Heart left ventricle (tissue), 16 donors: ENCODE measurements at regions not wholly inside any gene's neighbourhood (a gene's known extent, or its start where the extent isn't known, plus 50 kb on each side); places are given as distances from the start of the nearest gene placed in this dataset.

ENCODE experiments used
- ATAC-seq, 4 donors: fragments of 200-7000 bp; cut with Tn5 transposase; one replicate each; pipeline ENCODE4 v1.9.1; 2020 to 2022; ENCODE audit warnings: moderate library complexity in 4 of 4, mild to moderate bottlenecking in 3 of 4, moderate number of reproducible peaks in 1 of 4
- DNase-seq, 5 donors: peaks; one replicate each; pipeline ENCODE4 v3.0.0-alpha.2; 2020
- H3K27ac ChIP-seq, 12 donors: fragments of 200-600 bp; sonication (generic) in 4 of 12; one replicate each; pipeline versions ENCODE4 v1.5.0 to v1.8.0; 2016 to 2022; ENCODE audit warnings: mild to moderate bottlenecking in 2 of 12
- H3K27me3 ChIP-seq, 9 donors: fragments of 200-600 bp; sonication (generic) in 2 of 9; one replicate each; pipeline versions ENCODE4 v1.5.1 to v1.8.0; 2016 to 2022; ENCODE audit warnings: mild to moderate bottlenecking in 3 of 9
- H3K36me3 ChIP-seq, 9 donors: fragments of 200-600 bp; sonication (generic) in 2 of 9; one replicate each; pipeline versions ENCODE4 v1.5.0 to v1.8.0; 2018 to 2022; ENCODE audit warnings: mild to moderate bottlenecking in 2 of 9
- H3K4me1 ChIP-seq, 12 donors: fragments of 200-600 bp; sonication (generic) in 4 of 12; one replicate each; pipeline versions ENCODE4 v1.5.0 to v1.8.0; 2016 to 2022; ENCODE audit warnings: mild to moderate bottlenecking in 3 of 12
- H3K4me3 ChIP-seq, 12 donors: fragments of 200-600 bp; sonication (generic) in 4 of 12; one replicate each; pipeline versions ENCODE4 v1.5.0 to v1.8.0; 2017 to 2022; ENCODE audit warnings: mild to moderate bottlenecking in 9 of 12, moderate library complexity in 4 of 12
- H3K9me3 ChIP-seq, 12 donors: fragments of 200-600 bp; sonication (generic) in 4 of 12; one replicate each; pipeline versions ENCODE4 v1.5.0 to v1.8.0; 2016 to 2022; ENCODE audit warnings: mild to moderate bottlenecking in 1 of 12
- POLR2A ChIP-seq, 2 donors: fragments of 450-650 bp; IDR thresholded peaks; one replicate each; pipeline ENCODE4 v1.6.1; 2017; ENCODE audit warnings: antibody characterized with exemption in 2 of 2, mild to moderate bottlenecking in 2 of 2, moderate library complexity in 2 of 2
- WGBS, 4 donors: extraction: QIAGEN DNeasy Blood & Tissue Kit in 2 of 4; methylation state at CpG; one replicate each; pipeline versions ENCODE4 v1.1.5 to v1.1.7; 2013 to 2018; 5-methylcytosine and 5-hydroxymethylcytosine counted together
- intact Hi-C, 10 donors: fragments of 100-400 bp; cut with DNase I; formaldehyde crosslinking; loops; one replicate each; pipeline versions ENCODE4 v1.11.1 to v1.14.2; 2022
- TF ChIP-seq, protein P1 (sequence below), 12 donors: fragments of 200-600 bp; sonication (generic) in 4 of 12; IDR thresholded peaks; one replicate each; pipeline versions ENCODE4 v1.5.0 to v1.8.0; 2018 to 2022; ENCODE audit warnings: antibody characterized with exemption in 12 of 12, mild to moderate bottlenecking in 5 of 12
- donor health status: ischemic (EF 13 %, LVEDD 7.1; RV severe dilation, severe dysfunction).
- donor health status: healthy with polysubstance abuse.
- donor health status: DM: no; HTN: yes; CAD: no.
- donor health status: DM: no; HTN: no; CAD: no.
- donor health status: ischemic (EF 25% LVEDD 6.9; RV normal size, moderate dysfunction).
- donor health status: ischemic (EF 25% LVEDD 5.7; RV mildly dilated, moderate dysfunction).
- donor health status: healthy.
- donor health status: DM: yes; HTN: yes; CAD: no.
- donor health status: ischemic (EF 35%, LVEDD 5.7; RV mildly dilated, moderate dysfunction).
- donor health status: nonischemic (EF 11% LVEDD 7.7; RV severe dilation, severe dysfunction).
- donor health status: DM: yes; HTN: yes; CAD: no.
- donor health status: PGD.
- donor health status: ischemic (EF 29% LVEDD 5.4; RV normal size, mild dysfunction).
- donor health status: nonischemic (EF 23%, LVEDD 6.1; RV moderate dilation, normal function).

DNA sequence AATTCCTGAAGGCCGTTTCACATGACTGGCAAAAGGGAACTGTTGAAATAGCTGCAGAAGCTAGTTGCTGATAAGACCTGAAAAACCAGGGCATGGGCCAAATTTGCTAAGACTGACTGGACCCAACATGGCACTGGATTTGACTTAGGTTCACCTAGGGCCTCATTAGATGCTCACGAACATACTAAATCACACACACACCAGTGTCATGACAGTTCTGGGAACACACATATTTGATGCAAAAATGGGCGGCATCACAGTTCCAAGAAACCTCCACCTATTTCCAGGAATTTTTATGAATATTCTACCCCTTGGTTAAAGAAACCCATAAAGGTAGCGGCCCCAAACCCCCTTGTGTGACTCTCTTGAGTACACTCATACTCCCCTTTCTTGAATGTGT lies 99.6 kb upstream of the OBI1 start:
- Histone ChIP-seq H3K4me3 (no peak overlapping the region), H3K27ac (no peak overlapping the region), H3K4me1 (no peaks in the 10 kb centered on the region), H3K27me3 (peaks cover 0 to 10% (median 0%) of the 10 kb centered on the region in 9 donors), H3K9me3 (no peaks in the 10 kb centered on the region), H3K36me3 (no peaks in the 10 kb centered on the region)
- TF ChIP-seq POLR2A (IDR thresholded peaks at IDR 0.05), result no peak
- TF ChIP-seq, protein P1, sequence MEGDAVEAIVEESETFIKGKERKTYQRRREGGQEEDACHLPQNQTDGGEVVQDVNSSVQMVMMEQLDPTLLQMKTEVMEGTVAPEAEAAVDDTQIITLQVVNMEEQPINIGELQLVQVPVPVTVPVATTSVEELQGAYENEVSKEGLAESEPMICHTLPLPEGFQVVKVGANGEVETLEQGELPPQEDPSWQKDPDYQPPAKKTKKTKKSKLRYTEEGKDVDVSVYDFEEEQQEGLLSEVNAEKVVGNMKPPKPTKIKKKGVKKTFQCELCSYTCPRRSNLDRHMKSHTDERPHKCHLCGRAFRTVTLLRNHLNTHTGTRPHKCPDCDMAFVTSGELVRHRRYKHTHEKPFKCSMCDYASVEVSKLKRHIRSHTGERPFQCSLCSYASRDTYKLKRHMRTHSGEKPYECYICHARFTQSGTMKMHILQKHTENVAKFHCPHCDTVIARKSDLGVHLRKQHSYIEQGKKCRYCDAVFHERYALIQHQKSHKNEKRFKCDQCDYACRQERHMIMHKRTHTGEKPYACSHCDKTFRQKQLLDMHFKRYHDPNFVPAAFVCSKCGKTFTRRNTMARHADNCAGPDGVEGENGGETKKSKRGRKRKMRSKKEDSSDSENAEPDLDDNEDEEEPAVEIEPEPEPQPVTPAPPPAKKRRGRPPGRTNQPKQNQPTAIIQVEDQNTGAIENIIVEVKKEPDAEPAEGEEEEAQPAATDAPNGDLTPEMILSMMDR (IDR thresholded peaks at IDR 0.05), result no peak
- 64 to 76% (median 74%) methylated on average over 4 of the region's 4 CpGs for WGBS, 4 donors
- intact Hi-C loops, result loop anchor here in 1 of 10 donors (10.0 kb wide), 1 partner anchor 514 kb away; no protein-coding TSS in a partner anchor
- DNase-seq (no peak), ATAC-seq (no peak)

- intact Hi-C loops, result loop anchor here in 1 of 10 donors (10.0 kb wide), 1 partner anchor 509 kb away; no protein-coding TSS in a partner anchor
- no peak overlapping the region for H3K27ac ChIP-seq
- ATAC-seq (no peak), DNase-seq (no peak)
- peaks cover 0 to 5% (median 0%) of the 10 kb centered on the region in 9 donors for H3K27me3 ChIP-seq
- H3K36me3 ChIP-seq, result no peaks in the 10 kb centered on the region
- H3K4me3 ChIP-seq, result no peak overlapping the region
- 42 to 54% (median 48%) methylated on average over 1 of the region's 1 CpG for WGBS, 4 donors
- TF ChIP-seq POLR2A (IDR thresholded peaks at IDR 0.05), result no peak
- TF ChIP-seq, protein P1 (IDR thresholded peaks at IDR 0.05), result no peak
- no peaks in the 10 kb centered on the region for H3K9me3 ChIP-seq
- H3K4me1 ChIP-seq, result no peaks in the 10 kb centered on the region
Measured at GRCh38 chr13:78753435-78753834, 94.5 kb upstream of the OBI1 start.

GRCh38 chr13:78750735-78751134 lies 91.8 kb upstream of the OBI1 start:
- no peak for ATAC-seq
- WGBS, 4 donors, result 95 to 97% (median 96%) methylated on average over 2 of the region's 2 CpGs

DNA sequence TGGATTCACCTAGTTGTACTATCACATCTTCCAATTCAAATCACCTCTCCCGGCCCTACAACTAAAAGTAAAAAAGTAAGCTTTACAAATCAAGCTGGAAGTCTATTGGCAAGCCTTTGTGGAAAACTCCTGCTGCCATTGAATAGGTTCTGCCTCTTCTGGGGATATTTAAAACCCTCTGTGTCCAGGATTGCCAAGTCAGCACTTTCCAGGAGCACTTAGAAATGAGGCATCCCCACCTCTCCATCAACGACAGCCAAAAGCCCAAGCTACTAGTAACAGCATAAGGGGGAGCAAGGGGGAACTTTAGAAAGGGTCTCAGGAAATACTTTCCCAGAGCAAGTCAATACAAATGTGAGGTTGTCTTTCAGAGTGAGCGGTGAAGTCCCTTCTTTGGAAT lies 85.0 kb upstream of the OBI1 start:
- ATAC-seq, result no peak
- intact Hi-C loops, result no loop called here
- no peak for DNase-seq
- Histone ChIP-seq H3K27me3 (peaks cover 0 to 4% (median 0%) of the 10 kb centered on the region in 9 donors), H3K4me3 (no peak overlapping the region), H3K4me1 (no peaks in the 10 kb centered on the region), H3K27ac (no peak overlapping the region), H3K36me3 (no peaks in the 10 kb centered on the region), H3K9me3 (no peaks in the 10 kb centered on the region)
- 75 to 85% (median 82%) methylated on average over 3 of the region's 3 CpGs for WGBS, 4 donors
- TF ChIP-seq, protein P1 (IDR thresholded peaks at IDR 0.05), result no peak
- TF ChIP-seq POLR2A (IDR thresholded peaks at IDR 0.05), result no peak

More at GRCh38 chr13:78750735-78751134, 91.8 kb upstream of the OBI1 start:
- intact Hi-C loops, result loop anchor here in 1 of 10 donors (10.0 kb wide), 1 partner anchor 506 kb away; no protein-coding TSS in a partner anchor
- Histone ChIP-seq H3K4me1 (no peaks in the 10 kb centered on the region), H3K36me3 (no peaks in the 10 kb centered on the region), H3K27me3 (peaks cover 0 to 5% (median 0%) of the 10 kb centered on the region in 9 donors), H3K4me3 (no peak overlapping the region), H3K9me3 (no peaks in the 10 kb centered on the region), H3K27ac (no peak overlapping the region)
- TF ChIP-seq, protein P1 (IDR thresholded peaks at IDR 0.05), result no peak
- no peak for TF ChIP-seq POLR2A (IDR thresholded peaks at IDR 0.05)
- no peak for DNase-seq
